NCI-H1048 (cell line): ENCODE measurements at regions not wholly inside any gene's neighbourhood (a gene's known extent, or its start where the extent isn't known, plus 50 kb on each side); places are given as distances from the start of the nearest gene placed in this dataset.

Experiments
- DNase-seq: peaks from one replicate; lab custom pipeline; 2025; lab: John Stamatoyannopoulos, UW

GRCh38 chr2:19717446-19717845 is 184.3 kb downstream of the TTC32 start:
- no peak for DNase-seq

- DNase-seq: no peak
These were observed 186.9 kb downstream of the TTC32 start for GRCh38 chr2:19714926-19715325.

GRCh38 chr2:19712850-19713249 is 188.9 kb downstream of the TTC32 start:
- DNase-seq: no peak

GRCh38 chr2:19711470-19712372 is 190.1 kb downstream of the TTC32 start:
- peak; percentile 56 for DNase-seq

- DNase-seq: no peak
These were observed 191.6 kb downstream of the TTC32 start for GRCh38 chr2:19710230-19710629.

GRCh38 chr2:19709553-19709952 is 192.2 kb downstream of the TTC32 start:
- no peak for DNase-seq

GRCh38 chr2:19708776-19709175 is 193.0 kb downstream of the TTC32 start:
- no peak for DNase-seq

- no peak for DNase-seq
These were observed 195.5 kb downstream of the TTC32 start for GRCh38 chr2:19706332-19706731.

GRCh38 chr2:19702267-19702666 is 199.5 kb downstream of the TTC32 start:
- no peak for DNase-seq

GRCh38 chr2:19700861-19701585 is 200.8 kb downstream of the TTC32 start:
- DNase-seq: no peak

GRCh38 chr2:19697131-19697530 is 204.7 kb downstream of the TTC32 start:
- no peak for DNase-seq

- DNase-seq: no peak
These were observed 206.1 kb downstream of the TTC32 start for GRCh38 chr2:19695706-19696105.

- DNase-seq: no peak
These were observed 209.9 kb downstream of the TTC32 start for GRCh38 chr2:19691892-19692291.

- DNase-seq: no peak
These were observed 211.4 kb downstream of the TTC32 start for GRCh38 chr2:19690429-19690828.

GRCh38 chr2:19689646-19690168 is 212.1 kb downstream of the TTC32 start:
- DNase-seq: no peak

GRCh38 chr2:19688059-19688458 is 213.7 kb downstream of the TTC32 start:
- no peak for DNase-seq

GRCh38 chr2:19687017-19687659 is 214.6 kb downstream of the TTC32 start:
- DNase-seq: no peak

- no peak for DNase-seq
These were observed 215.3 kb downstream of the TTC32 start for GRCh38 chr2:19686439-19686838.

GRCh38 chr2:19685731-19686130 is 216.1 kb downstream of the TTC32 start:
- no peak for DNase-seq

GRCh38 chr2:19684516-19684915 is 217.3 kb downstream of the TTC32 start:
- no peak for DNase-seq

GRCh38 chr2:19683556-19683955 is 218.2 kb downstream of the TTC32 start:
- DNase-seq: no peak

- no peak for DNase-seq
These were observed 219.3 kb downstream of the TTC32 start for GRCh38 chr2:19682493-19682892.
